ENCODE measurements at regions not wholly inside any gene's neighbourhood (a gene's known extent, or its start where the extent isn't known, plus 50 kb on each side); places are given as distances from the start of the nearest gene placed in this dataset.
A peak's percentile ranks its signal among the peaks of the same experiment; 100 is the strongest.
"Not testable (repeated sequence)": the region's sequence is repeated elsewhere in the genome, so short reads cannot be mapped to it uniquely, and the experiment has no call there.

- FAIRE-seq = no peak
These were observed 212.1 kb downstream of the IZUMO3 start for GRCh38 chr9:24333629-24334028.

GRCh38 chr9:24298912-24299311, 246.8 kb downstream of the IZUMO3 start:
- no peak for FAIRE-seq

- FAIRE-seq = no peak
These were observed 247.8 kb downstream of the IZUMO3 start for GRCh38 chr9:24297931-24298330.

- no peak for FAIRE-seq
These were observed 249.6 kb downstream of the IZUMO3 start for GRCh38 chr9:24296124-24296523.

GRCh38 chr9:24293386-24293785, 252.3 kb downstream of the IZUMO3 start:
- no peak for FAIRE-seq

- FAIRE-seq = no peak
These were observed 258.9 kb downstream of the IZUMO3 start for GRCh38 chr9:24286761-24287160.

- no peak for FAIRE-seq
These were observed 287.1 kb downstream of the IZUMO3 start for GRCh38 chr9:24258626-24259025.

- no peak for FAIRE-seq
These were observed 288.0 kb downstream of the IZUMO3 start for GRCh38 chr9:24257726-24258125.

- peak; percentile 79 for FAIRE-seq
These were observed 299.7 kb downstream of the IZUMO3 start for GRCh38 chr9:24245988-24246387.

- no peak for FAIRE-seq
These were observed 303.1 kb downstream of the IZUMO3 start for GRCh38 chr9:24242576-24242975.

- FAIRE-seq = no peak
These were observed 327.0 kb downstream of the IZUMO3 start for GRCh38 chr9:24218656-24219055.

GRCh38 chr9:24210641-24211040, 335.1 kb downstream of the IZUMO3 start:
- FAIRE-seq = no peak

GRCh38 chr9:24189986-24190385, 355.7 kb downstream of the IZUMO3 start:
- no peak for FAIRE-seq

GRCh38 chr9:24180572-24180971, 354.5 kb upstream of the ELAVL2 start:
- FAIRE-seq = not testable (repeated sequence)

- FAIRE-seq = no peak
These were observed 318.8 kb upstream of the ELAVL2 start for GRCh38 chr9:24144796-24145195.

GRCh38 chr9:24135072-24135471, 309.0 kb upstream of the ELAVL2 start:
- FAIRE-seq = not testable (repeated sequence)

- FAIRE-seq = no peak
These were observed 306.2 kb upstream of the ELAVL2 start for GRCh38 chr9:24132244-24132643.

GRCh38 chr9:24127519-24127918, 301.5 kb upstream of the ELAVL2 start:
- no peak for FAIRE-seq

GRCh38 chr9:24118190-24118589, 292.1 kb upstream of the ELAVL2 start:
- FAIRE-seq = no peak

- FAIRE-seq = no peak
These were observed 270.7 kb upstream of the ELAVL2 start for GRCh38 chr9:24096756-24097155.

GRCh38 chr9:24095246-24095645, 269.2 kb upstream of the ELAVL2 start:
- FAIRE-seq = no peak

GRCh38 chr9:24090566-24090965, 264.5 kb upstream of the ELAVL2 start:
- FAIRE-seq = no peak

- FAIRE-seq = no peak
These were observed 247.6 kb upstream of the ELAVL2 start for GRCh38 chr9:24073666-24074065.

- no peak for FAIRE-seq
These were observed 247.1 kb upstream of the ELAVL2 start for GRCh38 chr9:24073007-24073592.

- no peak for FAIRE-seq
These were observed 245.7 kb upstream of the ELAVL2 start for GRCh38 chr9:24071716-24072115.

- no peak for FAIRE-seq
These were observed 245.1 kb upstream of the ELAVL2 start for GRCh38 chr9:24071091-24071490.

Data from A204.1 (cell line).